CD4-positive, alpha-beta T cell treated with Interleukin-1 beta for 1 hour (primary cell): ENCODE measurements at regions not wholly inside any gene's neighbourhood (a gene's known extent, or its start where the extent isn't known, plus 50 kb on each side); places are given as distances from the start of the nearest gene placed in this dataset.

Experiments used
- DNase-seq, 2 donors: peaks; one replicate each; pipeline ENCODE4 v3.0.0-alpha.2; 2020 to 2022

DNA sequence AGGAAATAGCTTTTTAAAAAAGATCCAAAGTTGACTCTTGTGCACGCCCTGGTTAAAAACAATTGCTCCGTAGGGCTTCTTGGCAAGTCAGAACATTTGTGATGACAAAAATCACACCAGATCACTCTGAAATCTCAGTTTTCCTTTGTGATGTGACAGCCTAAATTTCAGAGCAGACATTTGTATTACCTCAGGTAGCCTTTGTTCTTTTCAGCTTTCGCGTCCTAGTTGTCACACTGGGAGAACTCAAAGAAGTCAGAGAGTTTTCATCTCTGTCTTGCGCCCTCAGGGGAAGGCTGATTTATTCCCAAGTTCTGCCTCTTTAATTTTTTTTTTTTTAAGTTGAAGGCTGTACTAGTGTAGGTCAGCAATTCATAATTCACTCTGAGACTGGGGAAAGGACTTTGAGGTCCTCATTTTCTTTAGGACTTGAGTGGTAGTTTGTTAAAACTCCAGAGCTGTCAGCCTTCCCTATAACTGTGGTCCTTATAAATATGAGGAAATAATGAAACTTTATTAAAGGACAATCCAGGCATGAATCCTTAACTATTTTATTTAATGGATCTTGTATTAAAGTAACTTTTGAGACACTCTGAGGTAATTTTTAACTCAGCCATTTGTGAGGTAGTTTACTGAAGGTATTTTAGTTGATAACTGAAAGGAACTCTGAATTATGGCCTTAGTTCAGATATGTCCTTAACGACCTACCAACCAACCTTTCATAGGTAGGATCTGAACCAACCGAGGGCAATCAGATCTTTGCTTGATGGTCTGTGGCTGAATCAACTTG, 525.1 kb upstream of the FAM98A start:
- no peak for DNase-seq

DNA sequence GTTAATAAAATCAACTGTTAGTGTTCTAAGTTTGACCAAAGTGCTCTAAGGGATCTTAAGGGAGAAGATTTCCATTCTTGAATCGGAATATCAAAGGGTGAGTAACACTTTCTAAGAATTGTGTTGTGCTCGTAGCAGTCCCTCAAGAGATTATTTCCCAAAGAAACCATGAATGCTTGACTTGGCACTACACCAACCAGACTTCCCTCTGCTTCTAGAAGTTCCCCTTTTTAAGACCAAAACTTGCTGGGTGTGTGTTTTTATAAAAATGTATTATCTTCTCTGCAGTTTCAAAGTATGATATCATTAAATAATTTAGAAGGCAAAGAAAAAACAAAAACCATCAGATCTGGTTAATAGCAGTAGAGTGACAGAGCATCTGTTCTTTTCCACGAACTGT, 522.0 kb upstream of the FAM98A start:
- no peak for DNase-seq

DNA sequence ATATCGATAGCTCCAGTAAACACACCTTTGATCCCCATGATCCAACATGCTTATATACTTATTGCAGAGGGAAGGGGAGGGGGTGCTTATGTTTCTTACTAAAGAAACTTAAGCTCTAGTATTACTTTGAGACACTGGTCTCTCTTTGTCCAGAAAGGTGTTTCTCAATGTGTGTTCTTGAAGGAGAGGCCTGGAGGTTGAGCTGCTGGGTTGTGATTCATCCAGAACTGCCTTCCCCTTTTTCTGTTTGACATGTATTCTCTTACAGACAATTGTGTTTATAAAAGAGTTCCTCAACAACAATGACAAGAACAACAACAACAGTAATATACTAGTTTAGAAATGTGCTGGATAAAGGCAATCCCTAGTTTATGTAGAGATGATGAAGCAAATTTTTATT, 516.0 kb upstream of the FAM98A start:
- no peak for DNase-seq

DNA sequence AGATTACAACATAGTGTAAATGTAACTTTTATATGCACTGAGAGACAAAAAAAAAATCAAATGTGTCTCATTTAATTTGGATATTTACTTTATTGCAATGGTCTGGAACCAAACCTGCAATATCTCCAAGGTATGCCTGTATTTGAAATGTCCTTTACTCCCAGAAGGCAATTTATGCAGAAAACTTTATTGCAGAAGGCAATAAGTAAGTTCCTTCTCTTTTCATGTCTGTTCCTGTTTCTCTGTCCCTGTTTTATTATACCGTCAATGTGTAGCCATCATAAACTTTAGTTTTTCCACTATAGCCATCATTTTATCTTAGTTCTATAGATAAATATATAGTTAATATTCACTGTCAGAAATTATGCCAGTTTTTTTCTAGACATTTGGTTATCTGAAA, 513.1 kb upstream of the FAM98A start:
- no peak for DNase-seq

DNA sequence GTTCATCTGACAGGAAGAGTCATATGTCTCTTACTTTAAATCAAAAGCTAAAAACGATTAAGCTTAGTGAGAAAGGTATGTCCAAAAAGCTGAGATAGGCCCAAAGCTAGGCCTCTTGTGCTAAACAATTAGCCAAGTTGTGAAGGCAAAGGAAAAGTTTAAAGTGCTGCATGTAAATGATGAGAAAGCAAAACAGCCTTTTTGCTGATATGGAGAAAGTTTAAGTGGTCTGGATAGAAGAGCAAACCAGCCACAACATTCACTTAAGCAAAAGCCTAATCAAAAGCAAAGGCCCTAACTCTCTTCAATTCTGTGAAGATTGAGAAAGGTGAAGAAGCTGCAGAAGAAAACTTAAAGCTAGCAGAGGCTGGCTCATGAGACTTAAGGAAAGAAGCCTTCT, 511.3 kb upstream of the FAM98A start:
- DNase-seq, result no peak

DNA sequence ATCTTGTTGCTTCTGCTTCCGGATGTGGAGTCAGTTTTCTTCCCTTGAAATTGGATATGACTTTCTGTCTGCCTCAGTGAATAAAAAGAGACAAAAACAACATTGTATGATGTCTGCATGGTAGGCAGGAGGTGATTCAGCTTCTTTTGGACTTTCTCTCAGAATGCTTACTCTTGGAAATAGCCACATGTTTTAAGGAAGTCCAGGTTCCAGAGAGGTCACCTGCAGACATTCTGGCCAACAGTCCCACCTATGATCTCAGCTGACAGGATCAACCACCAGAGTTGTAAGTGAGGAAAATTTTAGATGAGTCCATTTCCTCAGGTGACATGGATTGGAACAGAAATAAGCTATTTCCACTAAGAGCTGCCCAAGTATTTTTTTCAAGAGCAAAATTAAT, 508.7 kb upstream of the FAM98A start:
- no peak for DNase-seq

DNA sequence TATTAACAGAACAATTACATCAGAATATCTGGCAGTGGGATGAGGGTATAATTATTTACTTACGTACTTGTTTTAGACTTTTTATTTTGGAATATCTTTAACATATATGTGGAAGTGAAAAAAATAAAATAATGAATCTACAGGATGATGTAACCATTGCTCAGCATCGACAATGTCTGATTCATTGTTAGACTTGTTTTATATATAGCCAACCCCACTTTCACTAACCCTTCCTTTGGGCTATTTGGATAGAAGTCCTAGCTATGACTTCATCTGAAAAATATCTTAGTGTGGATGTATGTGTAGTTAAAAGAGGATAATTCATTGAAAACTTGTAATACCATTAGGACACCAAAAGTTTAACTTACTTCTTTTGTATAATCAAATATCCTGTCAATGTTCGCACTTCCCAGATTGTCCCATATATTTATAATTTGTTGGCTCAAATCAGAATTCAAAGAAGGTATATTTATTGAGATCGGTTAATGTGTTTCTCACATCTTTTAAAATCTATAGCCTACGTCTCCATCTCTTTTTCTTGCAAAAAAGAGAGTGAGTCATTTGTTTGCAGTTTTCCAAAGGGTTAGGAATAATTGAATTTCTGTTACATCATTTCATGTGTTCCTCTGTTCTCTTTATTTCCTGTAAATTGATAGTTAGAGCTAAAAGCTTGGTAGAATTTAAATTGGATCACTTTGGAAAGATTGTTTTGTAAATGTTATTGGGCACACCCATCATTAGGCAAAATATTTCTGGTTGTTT, 506.1 kb upstream of the FAM98A start:
- no peak for DNase-seq

DNA sequence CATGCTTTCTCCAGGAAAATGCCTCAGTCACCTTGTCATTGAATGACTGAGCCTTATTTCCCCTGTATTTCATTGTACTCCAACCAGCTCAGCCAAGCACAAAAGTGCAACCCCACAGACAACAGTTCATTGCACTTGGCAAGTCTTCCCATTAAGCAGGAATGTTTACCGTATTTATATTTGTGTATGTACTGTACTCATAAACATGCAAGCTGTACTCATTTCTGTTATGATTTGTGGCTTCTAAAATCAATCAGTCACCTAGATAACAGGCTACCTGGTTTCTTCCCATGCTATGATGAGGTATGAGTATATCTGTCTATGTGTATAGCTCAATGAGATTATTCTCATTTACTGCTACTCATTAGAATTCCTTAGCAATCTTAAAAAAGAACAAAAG, 505.5 kb upstream of the FAM98A start:
- no peak for DNase-seq

DNA sequence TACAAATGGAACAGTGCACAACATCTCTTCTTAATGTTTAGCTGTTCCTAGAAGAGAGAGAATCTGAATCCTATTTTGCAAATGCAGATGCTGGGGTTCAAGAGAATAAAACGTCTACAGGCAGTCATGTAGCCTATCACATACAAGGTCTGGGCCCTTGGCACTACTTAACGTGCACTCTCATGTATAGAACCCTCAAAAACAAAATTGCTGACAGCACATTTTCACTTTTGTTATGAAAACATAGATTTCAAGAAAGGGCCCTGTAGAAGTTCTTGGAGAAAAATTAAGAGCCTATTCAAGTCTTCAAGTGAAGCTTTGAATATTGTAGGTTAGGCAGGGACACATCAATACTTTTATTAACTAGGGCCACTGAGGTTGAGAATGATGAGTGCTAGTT, 504.3 kb upstream of the FAM98A start:
- no peak for DNase-seq

DNA sequence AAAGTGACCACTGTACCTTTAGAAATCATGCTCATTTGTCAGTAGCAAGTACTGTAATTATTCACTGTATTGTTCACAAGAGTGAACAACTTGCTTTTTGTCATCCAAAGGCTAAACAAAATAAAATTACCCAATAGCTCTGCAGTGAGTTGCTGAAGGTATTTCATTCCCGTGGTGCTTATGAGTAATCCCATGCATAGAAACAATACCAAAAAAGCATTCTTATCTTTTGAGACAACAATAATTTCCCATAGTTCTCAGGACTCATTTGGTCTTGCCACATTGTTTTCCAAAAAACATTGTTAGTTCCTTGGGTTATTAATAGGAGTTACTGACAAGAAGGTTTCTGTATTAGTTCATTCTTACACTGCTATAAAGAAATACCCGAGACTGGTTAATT, 503.2 kb upstream of the FAM98A start:
- no peak for DNase-seq

DNA sequence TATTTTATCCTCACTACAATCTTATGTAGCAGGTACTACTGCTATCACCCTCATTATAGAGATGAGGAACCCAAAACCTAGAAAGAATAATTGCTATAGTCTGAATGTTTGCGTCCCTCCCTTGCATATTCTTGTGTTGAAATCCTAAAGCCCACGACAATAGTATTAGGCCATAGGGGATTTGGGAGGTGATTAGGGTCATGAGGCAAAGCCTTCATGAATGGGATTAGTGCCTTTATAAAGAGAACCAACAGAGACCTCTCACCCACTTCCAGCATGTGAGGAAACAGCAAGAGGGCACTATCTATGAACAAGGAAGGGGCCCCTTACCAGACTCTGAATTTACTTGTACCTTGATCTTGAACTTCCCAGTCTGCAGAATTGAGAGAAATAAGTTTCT, 500.3 kb upstream of the FAM98A start:
- no peak for DNase-seq

DNA sequence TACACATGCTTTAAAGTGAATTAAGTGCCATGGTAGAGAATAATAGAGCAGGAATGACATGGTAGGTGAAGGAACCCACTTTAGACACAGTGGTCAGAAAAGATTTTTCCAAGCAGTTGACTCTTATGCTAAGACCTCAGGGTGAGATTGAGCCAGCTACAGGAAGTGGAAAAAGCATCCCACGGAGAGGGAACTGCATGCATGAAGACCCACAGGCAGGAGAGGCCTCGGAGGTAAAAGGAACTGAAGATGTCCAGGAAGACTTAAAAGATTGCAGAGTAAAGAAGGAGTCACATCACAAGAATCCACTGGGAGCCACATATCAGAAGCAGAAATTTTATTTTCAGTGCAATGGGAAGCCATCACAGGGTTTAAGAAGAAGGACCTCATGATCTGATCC, 499.2 kb upstream of the FAM98A start:
- no peak for DNase-seq

DNA sequence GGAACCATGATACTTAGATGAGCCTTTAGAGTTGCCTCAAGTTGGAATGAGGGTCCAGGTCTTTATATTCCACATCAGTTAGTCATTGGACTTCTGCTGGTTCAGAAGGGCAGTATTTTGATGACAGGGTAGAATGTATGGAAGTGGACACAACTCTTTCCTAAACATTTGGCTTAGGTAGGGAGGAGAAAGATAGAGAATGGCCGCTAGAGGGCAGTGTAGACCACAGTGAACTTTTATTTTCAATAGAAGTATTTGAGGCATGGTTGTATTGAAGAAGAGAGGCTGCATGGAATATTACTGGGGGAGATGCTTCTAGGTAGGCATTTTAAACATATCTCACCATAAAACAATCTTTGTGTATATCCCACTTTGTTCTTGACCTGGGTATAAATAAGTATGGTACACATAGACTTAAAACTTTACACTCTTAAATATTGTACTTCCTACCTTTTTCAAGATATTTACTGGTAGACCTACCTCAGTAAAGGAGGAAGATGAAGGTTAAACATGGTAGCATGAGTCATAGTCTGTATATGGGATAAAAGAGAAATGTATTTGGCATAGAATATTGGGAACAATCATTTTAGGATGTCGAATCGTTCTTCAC, 497.6 kb upstream of the FAM98A start:
- peak in 1 of 2 donors; percentile 31 for DNase-seq

DNA sequence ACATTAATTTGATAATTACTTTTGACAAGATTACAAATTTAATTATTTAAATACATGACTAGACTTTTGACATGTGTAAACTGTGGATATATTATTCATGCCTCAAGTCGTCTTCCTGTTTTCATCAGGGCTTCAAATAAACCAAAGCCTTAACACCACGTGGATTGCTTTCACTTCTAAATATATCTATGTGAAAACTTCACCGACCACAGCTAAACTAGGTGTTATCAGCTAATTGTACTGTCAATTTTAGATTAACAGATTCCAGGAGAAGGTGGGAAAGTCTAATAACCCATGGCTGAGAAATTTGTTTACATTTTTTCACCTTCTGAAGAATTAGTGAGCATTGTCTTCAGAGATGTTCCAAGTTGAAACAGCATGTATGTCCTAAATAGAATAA, 494.7 kb upstream of the FAM98A start:
- DNase-seq, result no peak

DNA sequence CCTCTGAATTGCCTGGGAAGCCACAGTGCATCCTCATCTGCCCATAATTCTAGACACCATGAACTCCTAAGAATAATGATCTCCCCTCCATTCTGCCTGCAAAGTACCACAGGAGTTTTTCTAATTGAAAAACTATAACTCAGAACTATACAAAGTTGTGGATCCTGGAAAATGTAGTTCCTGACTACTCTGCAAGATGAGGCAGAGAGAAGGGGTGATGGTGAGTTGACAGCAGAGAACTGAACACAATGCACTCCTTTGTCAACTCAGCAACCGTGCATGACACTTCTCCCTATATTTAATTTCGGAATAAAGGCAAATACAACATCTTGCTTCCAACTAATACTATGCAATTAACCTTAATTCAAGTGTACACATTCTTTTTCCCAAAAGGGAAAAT, 471.1 kb upstream of the FAM98A start:
- no peak for DNase-seq

DNA sequence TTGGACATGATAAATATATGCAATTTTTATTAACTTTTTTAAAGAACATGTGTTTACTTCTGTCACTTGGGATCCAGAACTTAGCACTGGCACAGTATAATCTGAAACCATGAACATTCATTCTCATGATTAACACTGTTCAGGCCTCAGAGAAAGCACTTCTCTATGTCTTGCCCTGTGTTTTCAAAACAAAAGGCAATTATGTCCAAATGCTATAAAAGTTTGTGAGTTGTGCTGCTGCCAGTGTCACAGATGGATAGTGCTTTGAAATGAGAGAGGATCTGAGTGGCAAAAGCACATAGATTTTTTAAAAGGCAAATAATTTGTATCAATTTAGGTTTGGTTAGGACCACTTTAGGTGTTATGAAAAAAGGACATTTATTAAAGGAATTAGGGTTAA, 470.5 kb upstream of the FAM98A start:
- no peak for DNase-seq

DNA sequence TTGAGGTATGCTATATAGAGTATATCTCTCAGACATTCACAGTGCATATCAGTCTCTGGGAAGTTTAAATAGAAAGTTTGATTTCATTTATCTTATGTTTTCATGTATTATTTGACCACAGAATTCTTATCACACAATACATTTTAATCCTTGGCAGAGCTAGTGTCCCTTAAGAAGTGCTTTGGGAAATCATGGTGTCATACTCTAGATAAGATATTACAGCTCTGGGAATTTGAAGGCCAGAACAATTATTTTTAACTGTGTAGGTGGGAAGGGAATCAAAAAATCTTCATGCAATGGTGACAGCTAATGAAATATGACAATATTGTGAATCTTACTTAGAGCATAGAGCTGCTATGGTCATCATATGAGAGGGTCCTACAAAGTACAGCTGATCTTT, 451.3 kb upstream of the FAM98A start:
- no peak for DNase-seq

DNA sequence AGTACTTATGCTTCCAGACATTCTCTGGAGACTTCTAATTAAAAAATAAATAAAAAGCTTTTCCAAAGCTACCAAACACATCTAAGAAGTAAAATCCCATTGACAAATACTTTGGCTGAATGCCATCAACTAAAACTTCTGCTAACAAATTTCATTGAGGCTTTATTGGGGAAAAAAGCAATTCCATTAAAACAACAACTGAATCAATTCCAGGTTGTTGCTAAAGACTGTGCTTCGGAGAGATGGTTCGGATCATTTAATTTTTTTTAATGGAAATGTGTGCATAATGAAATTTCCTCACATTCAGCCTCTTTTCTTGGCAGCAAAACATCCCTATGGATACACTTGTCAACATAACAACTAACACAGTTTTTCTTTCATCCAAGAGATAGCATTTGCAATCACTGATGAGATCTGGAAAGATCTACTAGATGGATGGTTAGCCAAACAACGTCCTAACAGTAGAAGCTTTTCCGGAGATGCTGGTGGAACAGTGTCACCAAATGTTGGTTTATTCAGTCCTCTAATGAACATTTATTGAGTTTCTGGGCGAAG, 446.1 kb upstream of the FAM98A start:
- DNase-seq, result no peak

DNA sequence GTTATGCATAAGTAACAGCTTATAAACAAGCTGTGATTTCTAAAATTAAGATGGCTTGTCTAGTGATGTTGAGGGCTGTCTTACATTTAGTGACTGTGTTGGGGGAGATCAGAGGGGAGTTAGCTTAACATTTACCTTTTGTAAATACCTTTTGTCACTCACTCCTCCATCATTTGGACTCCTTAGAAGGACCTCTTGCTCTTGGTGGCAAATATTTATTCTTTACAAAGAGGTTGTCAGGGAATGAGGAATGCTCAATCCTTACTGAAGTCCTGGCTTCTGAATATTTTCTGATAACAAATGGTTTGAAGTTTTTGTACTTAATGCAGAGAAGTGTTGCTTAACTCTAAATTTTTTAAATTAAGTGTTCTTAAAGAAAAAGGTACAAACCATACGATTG, 438.8 kb upstream of the FAM98A start:
- DNase-seq, result no peak

DNA sequence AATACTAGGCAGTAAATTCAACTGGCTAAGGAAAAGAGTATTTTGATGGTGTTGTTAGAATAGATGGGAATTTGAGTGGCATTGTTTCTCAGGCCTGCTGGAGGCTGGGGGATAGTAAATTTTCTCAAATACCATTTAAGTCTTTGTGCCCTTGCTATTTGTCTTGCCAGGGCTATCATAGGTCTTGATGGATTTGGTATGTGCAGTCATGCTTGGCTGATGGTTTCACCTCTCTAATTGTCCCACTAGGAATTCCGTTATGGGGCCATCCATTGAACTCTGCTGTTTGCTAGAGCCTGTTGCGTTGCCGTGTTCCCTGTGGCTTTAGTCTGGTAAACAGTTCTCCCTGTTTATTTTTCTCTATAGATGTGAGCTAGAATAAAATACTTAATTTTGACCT, 438.1 kb upstream of the FAM98A start:
- DNase-seq, result no peak

DNA sequence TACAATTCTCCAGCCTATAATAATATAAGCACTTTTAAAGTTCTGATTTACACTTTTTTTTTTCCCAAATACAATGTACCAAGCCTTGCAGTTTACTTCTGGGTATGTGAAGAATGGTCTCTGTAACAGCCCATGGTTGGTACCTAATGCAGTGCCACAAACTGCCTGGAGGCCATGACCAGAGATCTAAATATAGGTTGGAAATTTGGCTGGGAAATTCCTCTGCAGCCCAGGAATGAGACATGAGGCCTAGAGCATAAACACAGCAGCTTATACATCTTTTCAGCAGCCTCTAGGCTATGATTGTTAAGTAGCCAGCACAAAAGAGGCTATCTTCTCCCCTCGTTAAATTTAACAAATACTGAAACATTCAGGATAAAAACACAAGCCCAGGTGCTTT, 432.0 kb upstream of the FAM98A start:
- DNase-seq, result no peak

DNA sequence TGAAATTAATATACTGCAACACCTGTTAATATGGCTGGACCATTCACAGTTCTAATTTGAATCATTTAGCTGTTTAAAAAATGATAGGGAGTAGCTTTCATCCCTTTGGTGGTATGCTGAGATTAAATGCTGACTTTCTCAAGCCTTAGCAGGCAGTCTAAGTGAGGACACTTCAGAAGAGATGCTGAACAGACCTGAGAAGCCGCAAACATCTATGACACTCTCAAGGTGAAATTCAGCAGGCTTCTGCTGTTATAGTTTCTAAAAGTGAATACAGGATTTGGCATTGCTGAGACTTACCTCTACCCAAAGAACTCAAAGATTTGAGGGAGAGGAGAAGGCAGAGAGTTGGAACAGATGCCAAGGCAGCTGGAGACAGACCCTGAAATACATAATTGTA, 431.2 kb upstream of the FAM98A start:
- DNase-seq, result no peak

DNA sequence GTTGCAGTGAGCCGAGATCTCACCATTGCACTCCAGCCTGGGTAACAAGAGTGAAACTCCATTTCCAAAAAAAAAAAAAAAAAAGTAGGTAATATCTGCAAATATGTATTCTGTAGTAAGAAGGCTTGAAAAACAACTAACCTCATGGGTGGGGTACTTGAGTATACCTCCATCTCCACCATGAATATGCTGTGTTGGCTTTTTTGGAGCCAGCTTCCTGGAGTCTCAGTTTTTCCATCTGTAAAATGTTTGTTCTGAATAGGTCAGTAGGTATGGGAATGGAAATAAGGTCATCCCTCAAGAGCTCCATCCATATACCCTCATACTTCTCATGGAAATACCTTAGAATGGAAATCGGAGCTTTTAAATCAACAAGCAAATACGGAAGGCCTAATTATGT, 430.0 kb upstream of the FAM98A start:
- DNase-seq, result no peak

DNA sequence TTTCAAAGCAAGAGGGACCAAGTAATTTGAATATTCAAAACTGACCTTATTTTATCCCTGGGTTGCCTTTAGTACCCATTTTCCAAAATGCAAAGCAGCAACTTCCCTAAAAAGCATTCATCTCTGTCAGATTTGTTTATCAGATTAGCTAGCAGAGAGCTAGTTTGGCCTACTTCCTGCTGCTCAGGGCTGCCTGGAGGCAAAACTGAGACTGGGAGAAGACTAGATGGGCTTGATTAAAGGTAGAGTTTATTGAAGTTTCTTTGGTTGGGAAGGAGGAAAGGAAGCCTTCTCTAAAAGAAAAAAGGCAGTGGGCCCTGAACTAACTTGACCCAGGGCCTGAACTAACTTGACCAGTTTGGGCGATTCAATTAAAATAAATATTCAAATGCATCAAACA, 426.1 kb upstream of the FAM98A start:
- no peak for DNase-seq
